DOHH2 (cell line): ENCODE measurements at regions not wholly inside any gene's neighbourhood (a gene's known extent, or its start where the extent isn't known, plus 50 kb on each side); places are given as distances from the start of the nearest gene placed in this dataset.

Source experiments
- H3F3A ChIP-seq: fragments of 200-600 bp; sonication (generic), shearing (Covaris generic); 2 replicates; pipeline ENCODE4 v1.6.0; 2016; ENCODE audit warnings: antibody characterized with exemption, mild to moderate bottlenecking; ENCODE audit not compliant: control insufficient read depth, insufficient read depth
- H3K27ac ChIP-seq: fragments of 200-600 bp; sonication (generic); 2 replicates; pipeline ENCODE4 v1.5.1; 2014; ENCODE audit warnings: low read depth, mild to moderate bottlenecking, low read length, moderate library complexity
- H3K27me3 ChIP-seq: fragments of 200-600 bp; sonication (generic); 2 replicates; pipeline ENCODE4 v1.6.1; 2014; ENCODE audit warnings: mild to moderate bottlenecking, low read length, mixed read lengths; ENCODE audit not compliant: control insufficient read depth
- H3K36me3 ChIP-seq: fragments of 200-600 bp; sonication (generic); 2 replicates; pipeline ENCODE4 v1.6.1; 2014; ENCODE audit warnings: mild to moderate bottlenecking, low read length, moderate library complexity, mixed read lengths; ENCODE audit not compliant: control insufficient read depth
- H3K4me1 ChIP-seq: fragments of 200-600 bp; sonication (generic); 2 replicates; pipeline ENCODE4 v1.6.1; 2014; ENCODE audit warnings: mild to moderate bottlenecking, low read length, mixed read lengths; ENCODE audit not compliant: control insufficient read depth
- H3K4me2 ChIP-seq: fragments of 200-600 bp; sonication (generic); 2 replicates; pipeline ENCODE4 v1.6.0; 2014; ENCODE audit warnings: mild to moderate bottlenecking, low read length, moderate library complexity
- H3K4me3 ChIP-seq: fragments of 200-600 bp; sonication (generic); 2 replicates; pipeline ENCODE4 v1.5.1; 2014; ENCODE audit warnings: mild to moderate bottlenecking, low read length, mixed read lengths
- H3K79me2 ChIP-seq: fragments of 200-600 bp; sonication (generic); 2 replicates; pipeline ENCODE4 v1.6.1; 2014; ENCODE audit warnings: mild to moderate bottlenecking, low read length, mixed read lengths; ENCODE audit not compliant: control insufficient read depth
- H3K9me2 ChIP-seq: fragments of 200-600 bp; sonication (generic); replicated peaks from 2 replicates; pipeline ENCODE4 v1.6.1; 2014; ENCODE audit warnings: mild to moderate bottlenecking, low read length, mixed read lengths; ENCODE audit not compliant: control insufficient read depth
- H3K9me3 ChIP-seq: fragments of 200-600 bp; sonication (generic); 2 replicates; pipeline ENCODE4 v1.6.1; 2014; ENCODE audit warnings: antibody characterized with exemption, low read length, mixed read lengths; ENCODE audit not compliant: control insufficient read depth, insufficient read depth
- H4K20me1 ChIP-seq: fragments of 200-600 bp; sonication (generic); 2 replicates; pipeline ENCODE4 v1.6.0; 2014; ENCODE audit warnings: low read depth, mild to moderate bottlenecking, antibody characterized with exemption, low read length, moderate library complexity; ENCODE audit not compliant: control insufficient read depth, insufficient read depth
- CTCF ChIP-seq: fragments of 200-600 bp; sonication (generic); IDR thresholded peaks from one replicate; pipeline ENCODE4 v1.5.1; 2014; ENCODE audit warnings: antibody characterized with exemption, mild to moderate bottlenecking, low read depth, low read length; ENCODE audit not compliant: poor library complexity, severe bottlenecking
- EZH2phosphoT487 ChIP-seq: fragments of 200-600 bp; sonication (generic); IDR thresholded peaks from 2 replicates; pipeline ENCODE4 v1.6.1; 2017; ENCODE audit warnings: borderline replicate concordance, mild to moderate bottlenecking, antibody characterized with exemption, low read length, moderate library complexity, mixed read lengths

- Histone ChIP-seq H3K9me3 (peaks cover 5% of the 10 kb centered on the region; the same call in 1 of the 2 replicates), H3K27ac (no peak overlapping the region), H3K79me2 (no peaks in the 10 kb centered on the region), H3K36me3 (no peaks in the 10 kb centered on the region), H3K4me3 (no peak overlapping the region), H4K20me1 (no peaks in the 10 kb centered on the region), H3K4me1 (no peaks in the 10 kb centered on the region), H3F3A (no peaks in the 10 kb centered on the region), H3K27me3 (no peaks in the 10 kb centered on the region), H3K9me2 (no peaks in the 10 kb centered on the region), H3K4me2 (no peak overlapping the region)
- TF ChIP-seq EZH2phosphoT487 (no peak), CTCF (no peak)
Measured at GRCh38 chr21:23039846-23040245, 2041.6 kb downstream of the NCAM2 start.

- Histone ChIP-seq H3K4me3 (no peak overlapping the region), H3K27ac (no peak overlapping the region), H3K79me2 (no peaks in the 10 kb centered on the region), H3K4me2 (no peak overlapping the region), H3K36me3 (no peaks in the 10 kb centered on the region), H3K9me3 (peaks cover 5% of the 10 kb centered on the region; the same call in 1 of the 2 replicates), H3F3A (no peaks in the 10 kb centered on the region), H3K9me2 (no peaks in the 10 kb centered on the region), H3K4me1 (no peaks in the 10 kb centered on the region), H3K27me3 (no peaks in the 10 kb centered on the region), H4K20me1 (no peaks in the 10 kb centered on the region)
- TF ChIP-seq CTCF (no peak), EZH2phosphoT487 (no peak)
Measured at GRCh38 chr21:23045955-23046354, 2047.7 kb downstream of the NCAM2 start.

GRCh38 chr21:23067672-23068071 is 2069.5 kb downstream of the NCAM2 start:
- no peak for TF ChIP-seq EZH2phosphoT487
- TF ChIP-seq CTCF, result no peak
- Histone ChIP-seq H3K9me2 (no peaks in the 10 kb centered on the region), H3K4me3 (no peak overlapping the region)

More at GRCh38 chr21:23067672-23068071, 2069.5 kb downstream of the NCAM2 start:
- Histone ChIP-seq H4K20me1 (no peaks in the 10 kb centered on the region), H3K27ac (no peak overlapping the region), H3K36me3 (no peaks in the 10 kb centered on the region), H3K4me1 (no peaks in the 10 kb centered on the region), H3F3A (no peaks in the 10 kb centered on the region), H3K27me3 (no peaks in the 10 kb centered on the region), H3K79me2 (no peaks in the 10 kb centered on the region), H3K4me2 (no peak overlapping the region), H3K9me3 (peaks cover 5% of the 10 kb centered on the region; the same call in 1 of the 2 replicates)
